ENCODE measurements at regions not wholly inside any gene's neighbourhood (a gene's known extent, or its start where the extent isn't known, plus 50 kb on each side); places are given as distances from the start of the nearest gene placed in this dataset.
A peak's percentile ranks its signal among the peaks of the same experiment; 100 is the strongest.
"Not testable (repeated sequence)": the region's sequence is repeated elsewhere in the genome, so short reads cannot be mapped to it uniquely, and the experiment has no call there.

GRCh38 chr14:106522118-106522517 is 995.7 kb downstream of the TMEM121 start:
- not testable (repeated sequence) for DNase-seq

- DNase-seq: no peak
These were observed 996.6 kb downstream of the TMEM121 start for GRCh38 chr14:106522990-106523389.

- no peak for DNase-seq
These were observed 1002.3 kb downstream of the TMEM121 start for GRCh38 chr14:106528717-106529116.

- DNase-seq: no peak
These were observed 1003.6 kb downstream of the TMEM121 start for GRCh38 chr14:106530031-106530422.

- DNase-seq: peak; percentile 63
These were observed 1004.2 kb downstream of the TMEM121 start for GRCh38 chr14:106530423-106531107.

- not testable (repeated sequence) for DNase-seq
These were observed 1011.2 kb downstream of the TMEM121 start for GRCh38 chr14:106537597-106537996.

GRCh38 chr14:106538201-106538600 is 1011.8 kb downstream of the TMEM121 start:
- no peak for DNase-seq

GRCh38 chr14:106547735-106548434 is 1021.5 kb downstream of the TMEM121 start:
- DNase-seq: no peak

- no peak for DNase-seq
These were observed 1022.7 kb downstream of the TMEM121 start for GRCh38 chr14:106549064-106549463.

GRCh38 chr14:106551265-106551664 is 1024.9 kb downstream of the TMEM121 start:
- peak; percentile 1 for DNase-seq

GRCh38 chr14:106556211-106556610 is 1029.8 kb downstream of the TMEM121 start:
- DNase-seq: not testable (repeated sequence)

GRCh38 chr14:106556665-106557289 is 1030.4 kb downstream of the TMEM121 start:
- DNase-seq: peak; percentile 71

- no peak for DNase-seq
These were observed 1036.1 kb downstream of the TMEM121 start for GRCh38 chr14:106562451-106562850.

- peak; percentile 57 for DNase-seq
These were observed 1037.8 kb downstream of the TMEM121 start for GRCh38 chr14:106564058-106564643.

- DNase-seq: no peak
These were observed 1052.1 kb downstream of the TMEM121 start for GRCh38 chr14:106578481-106578880.

- DNase-seq: no peak
These were observed 1052.7 kb downstream of the TMEM121 start for GRCh38 chr14:106579084-106579483.

GRCh38 chr14:106585692-106586091 is 1059.3 kb downstream of the TMEM121 start:
- no peak for DNase-seq

GRCh38 chr14:106586098-106586704 is 1059.8 kb downstream of the TMEM121 start:
- DNase-seq: peak; percentile 61

- DNase-seq: not testable (repeated sequence)
These were observed 1065.2 kb downstream of the TMEM121 start for GRCh38 chr14:106591539-106591938.

GRCh38 chr14:106592115-106592852 is 1065.9 kb downstream of the TMEM121 start:
- peak; percentile 7 for DNase-seq

GRCh38 chr14:106599209-106599608 is 1072.8 kb downstream of the TMEM121 start:
- no peak for DNase-seq
